ENCODE measurements at regions not wholly inside any gene's neighbourhood (a gene's known extent, or its start where the extent isn't known, plus 50 kb on each side); places are given as distances from the start of the nearest gene placed in this dataset.

DNA sequence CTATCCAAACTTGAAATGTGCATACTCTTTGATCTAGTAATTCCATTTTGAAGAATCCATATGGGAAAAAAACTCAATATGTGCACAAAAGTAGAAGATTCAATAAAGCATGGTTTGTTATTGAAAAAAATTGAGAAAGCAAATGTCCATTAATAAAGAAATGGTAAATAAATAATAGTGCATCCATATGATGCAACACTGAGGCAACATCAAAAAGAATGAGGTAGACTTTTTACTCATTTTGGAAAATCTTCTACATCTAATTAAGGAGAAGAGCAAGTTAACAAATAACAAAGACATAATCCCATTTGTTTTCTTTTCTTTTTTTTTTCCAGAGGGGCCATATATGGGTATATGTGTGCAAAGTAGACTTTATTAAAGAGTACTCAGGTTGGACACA lies 52.5 kb upstream of the FST start:
- DNase-seq (ENCODE audit: low read depth): no peak
- H3K4me3 ChIP-seq (ENCODE audit: low read depth, low read length): no peak overlapping the region
- TF ChIP-seq CTCF (conservative IDR thresholded peaks at IDR 0.05; ENCODE audit: low read depth, low read length): no peak

- no peak for DNase-seq (ENCODE audit: low read depth)
- TF ChIP-seq CTCF (conservative IDR thresholded peaks at IDR 0.05; ENCODE audit: low read depth, low read length): no peak
- no peak overlapping the region for H3K4me3 ChIP-seq (ENCODE audit: low read depth, low read length)
Measured at GRCh38 chr5:53429706-53430105, 50.7 kb upstream of the FST start.

GRCh38 chr5:53430618-53431252 lies 49.7 kb upstream of the FST start:
- peak; percentile 66 for TF ChIP-seq CTCF (conservative IDR thresholded peaks at IDR 0.05; ENCODE audit: low read depth, low read length)
- no peak for DNase-seq (ENCODE audit: low read depth)
- no peak overlapping the region for H3K4me3 ChIP-seq (ENCODE audit: low read depth, low read length)

Measured in epithelial cell of proximal tubule (primary cell).